H1 (cell line): ENCODE measurements at regions not wholly inside any gene's neighbourhood (a gene's known extent, or its start where the extent isn't known, plus 50 kb on each side); places are given as distances from the start of the nearest gene placed in this dataset.

Source experiments
- ATF2 ChIP-seq: IDR thresholded peaks from 2 replicates; pipeline ENCODE4 v1.6.1; 2012; ENCODE audit warnings: low read length, inconsistent platforms
- CHD2 ChIP-seq: IDR thresholded peaks from 2 replicates; pipeline ENCODE4 v1.6.1; 2012; ENCODE audit warnings: low read length, improper control_type of control experiment
- JUND ChIP-seq: IDR thresholded peaks from 2 replicates; pipeline ENCODE4 v1.6.1; 2011; ENCODE audit warnings: mild to moderate bottlenecking, improper control_type of control experiment, low read length
- KDM1A ChIP-seq: fragments of 200-600, 300-600 bp; sonication (generic); IDR thresholded peaks from 2 replicates; pipeline ENCODE4 v1.7.1; 2016; ENCODE audit warnings: mild to moderate bottlenecking, low read length, borderline replicate concordance
- RFX5 ChIP-seq: IDR thresholded peaks from 2 replicates; pipeline ENCODE4 v1.6.1; 2011; ENCODE audit warnings: low read depth, low read length, improper control_type of control experiment, borderline replicate concordance
- USF2 ChIP-seq: IDR thresholded peaks from 2 replicates; pipeline ENCODE4 v1.6.1; 2011; ENCODE audit warnings: low read length, improper control_type of control experiment

GRCh38 chr14:28264306-28264705 is 502.3 kb upstream of the FOXG1 start (continued):
- TF ChIP-seq USF2 (no peak), JUND (no peak), RFX5 (no peak), ATF2 (no peak), KDM1A (no peak), CHD2 (no peak)
- TF ChIP-seq, all 59 proteins: peak for 0
